HG02759 (cell line): ENCODE measurements at regions not wholly inside any gene's neighbourhood (a gene's known extent, or its start where the extent isn't known, plus 50 kb on each side); places are given as distances from the start of the nearest gene placed in this dataset.
"Not testable (repeated sequence)": the region's sequence is repeated elsewhere in the genome, so short reads cannot be mapped to it uniquely, and the experiment has no call there.

Experiments
- ATAC-seq: cut with Tn5 transposase; IDR thresholded peaks from one replicate; pipeline ENCODE4 v1.9.1; 2021; ENCODE audit warnings: mild to moderate bottlenecking, moderate library complexity; ENCODE audit not compliant: unreplicated experiment

- ATAC-seq, result not testable (repeated sequence)
These were observed 95.6 kb downstream of the GPX5 start for GRCh38 chr6:28621268-28621667.

GRCh38 chr6:28623242-28623641 is 97.6 kb downstream of the GPX5 start:
- ATAC-seq, result not testable (repeated sequence)

- not testable (repeated sequence) for ATAC-seq
These were observed 100.7 kb downstream of the GPX5 start for GRCh38 chr6:28626386-28626785.

- no peak for ATAC-seq
These were observed 106.7 kb downstream of the GPX5 start for GRCh38 chr6:28632326-28632851.

- ATAC-seq, result no peak
These were observed 107.9 kb downstream of the GPX5 start for GRCh38 chr6:28633445-28634215.

- ATAC-seq, result no peak
These were observed 108.7 kb downstream of the GPX5 start for GRCh38 chr6:28634411-28634760.

- no peak for ATAC-seq
These were observed 109.3 kb downstream of the GPX5 start for GRCh38 chr6:28634761-28635546.

- ATAC-seq, result no peak
These were observed 110.0 kb downstream of the GPX5 start for GRCh38 chr6:28635547-28636158.

GRCh38 chr6:28638787-28639430 is 113.2 kb downstream of the GPX5 start:
- no peak for ATAC-seq

GRCh38 chr6:28639445-28640290 is 114.0 kb downstream of the GPX5 start:
- not testable (repeated sequence) for ATAC-seq

GRCh38 chr6:28643017-28643740 is 117.5 kb downstream of the GPX5 start:
- no peak for ATAC-seq

- no peak for ATAC-seq
These were observed 121.0 kb downstream of the GPX5 start for GRCh38 chr6:28646650-28647049.

GRCh38 chr6:28648035-28648877 is 122.6 kb downstream of the GPX5 start:
- peak; percentile 62 for ATAC-seq

- ATAC-seq, result no peak
These were observed 123.2 kb downstream of the GPX5 start for GRCh38 chr6:28648878-28649375.

GRCh38 chr6:28651161-28651560 is 125.5 kb downstream of the GPX5 start:
- no peak for ATAC-seq

GRCh38 chr6:28653876-28654275 is 128.2 kb downstream of the GPX5 start:
- ATAC-seq, result no peak

- no peak for ATAC-seq
These were observed 129.5 kb downstream of the GPX5 start for GRCh38 chr6:28655164-28655563.

- ATAC-seq, result no peak
These were observed 131.0 kb downstream of the GPX5 start for GRCh38 chr6:28656715-28657114.
